ENCODE measurements at regions not wholly inside any gene's neighbourhood (a gene's known extent, or its start where the extent isn't known, plus 50 kb on each side); places are given as distances from the start of the nearest gene placed in this dataset.

GRCh38 chr15:58271410-58271809 lies 133.2 kb downstream of the AQP9 start:
- FAIRE-seq (no peak), DNase-seq (ENCODE audit: insufficient read length, low spot score) (no peak)
- TF ChIP-seq CTCF (IDR thresholded peaks at IDR 0.05; ENCODE audit: insufficient read depth, missing control alignments): no peak

- no peak for TF ChIP-seq CTCF (IDR thresholded peaks at IDR 0.05; ENCODE audit: insufficient read depth, missing control alignments)
- DNase-seq (ENCODE audit: insufficient read length, low spot score) (no peak), FAIRE-seq (no peak)
Observed at GRCh38 chr15:58273104-58273503, 134.9 kb downstream of the AQP9 start.

- no peak for TF ChIP-seq CTCF (IDR thresholded peaks at IDR 0.05; ENCODE audit: insufficient read depth, missing control alignments)
- DNase-seq (ENCODE audit: insufficient read length, low spot score) (no peak), FAIRE-seq (no peak)
Observed at GRCh38 chr15:58274885-58275284, 136.7 kb downstream of the AQP9 start.

- no peak for FAIRE-seq
- DNase-seq (ENCODE audit: insufficient read length, low spot score): no peak
- TF ChIP-seq CTCF (IDR thresholded peaks at IDR 0.05; ENCODE audit: insufficient read depth, missing control alignments): no peak
Observed at GRCh38 chr15:58275785-58276184, 137.6 kb downstream of the AQP9 start.

- TF ChIP-seq CTCF (IDR thresholded peaks at IDR 0.05; ENCODE audit: insufficient read depth, missing control alignments): no peak
- DNase-seq (ENCODE audit: insufficient read length, low spot score) (no peak), FAIRE-seq (no peak)
Observed at GRCh38 chr15:58276924-58277323, 138.7 kb downstream of the AQP9 start.

GRCh38 chr15:58277333-58277732 lies 139.2 kb downstream of the AQP9 start:
- TF ChIP-seq CTCF (IDR thresholded peaks at IDR 0.05; ENCODE audit: insufficient read depth, missing control alignments): no peak
- DNase-seq (ENCODE audit: insufficient read length, low spot score) (no peak), FAIRE-seq (no peak)

- no peak for FAIRE-seq
- DNase-seq (ENCODE audit: insufficient read length, low spot score): no peak
- no peak for TF ChIP-seq CTCF (IDR thresholded peaks at IDR 0.05; ENCODE audit: insufficient read depth, missing control alignments)
Observed at GRCh38 chr15:58279106-58279505, 140.9 kb downstream of the AQP9 start.

All from D721Med (cell line).